ENCODE measurements at regions not wholly inside any gene's neighbourhood (a gene's known extent, or its start where the extent isn't known, plus 50 kb on each side); places are given as distances from the start of the nearest gene placed in this dataset.

DNA sequence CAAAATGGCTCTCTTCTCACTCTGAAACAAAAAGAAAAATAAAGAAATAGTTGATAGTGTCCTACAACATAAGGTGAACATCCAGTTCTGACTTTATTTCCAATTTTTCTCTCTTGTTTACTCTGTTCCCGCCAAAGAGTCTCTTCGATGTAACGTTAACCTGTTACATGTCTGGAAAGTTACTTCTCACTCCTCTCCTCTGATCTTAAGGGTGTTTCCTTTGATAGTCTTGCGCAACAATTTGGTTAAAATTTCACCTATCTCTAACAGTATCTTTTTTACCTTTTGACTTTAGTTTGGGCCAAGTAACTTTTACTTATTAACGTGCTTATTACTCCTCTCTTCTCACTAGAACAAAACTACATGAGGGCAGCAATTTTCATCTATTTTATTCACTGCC, 1450.2 kb downstream of the BRINP3 start:
- no peak for TF ChIP-seq CTCF (IDR thresholded peaks at IDR 0.05; ENCODE audit: extremely low read depth, missing control alignments)
- DNase-seq (ENCODE audit: low spot score), result no peak

GRCh38 chr1:189033169-189033568, 1444.5 kb downstream of the BRINP3 start:
- no peak for TF ChIP-seq CTCF (IDR thresholded peaks at IDR 0.05; ENCODE audit: extremely low read depth, missing control alignments)
- no peak for DNase-seq (ENCODE audit: low spot score)

- DNase-seq (ENCODE audit: low spot score), result no peak
- no peak for TF ChIP-seq CTCF (IDR thresholded peaks at IDR 0.05; ENCODE audit: extremely low read depth, missing control alignments)
These were observed 1441.0 kb downstream of the BRINP3 start for GRCh38 chr1:189036628-189037027.

DNA sequence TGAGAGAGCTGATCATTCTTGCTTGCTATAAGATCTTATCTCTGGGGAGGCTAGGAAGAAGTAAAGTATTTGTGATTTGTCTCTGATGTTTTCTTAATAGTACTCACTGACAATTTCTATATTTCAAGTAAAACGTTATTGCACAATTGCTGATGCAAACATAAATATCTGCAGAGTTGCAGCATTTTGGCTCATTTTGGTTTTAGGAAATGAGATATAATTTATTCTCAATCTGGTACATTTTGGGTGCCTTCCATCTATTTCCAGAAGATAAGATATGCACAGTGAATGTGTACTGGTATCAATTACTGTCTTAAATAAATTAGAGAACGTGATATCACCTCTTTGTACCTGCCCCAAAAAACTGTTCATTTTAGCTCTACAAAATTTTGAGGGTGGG, 1431.5 kb downstream of the BRINP3 start:
- TF ChIP-seq CTCF (IDR thresholded peaks at IDR 0.05; ENCODE audit: extremely low read depth, missing control alignments), result no peak
- no peak for DNase-seq (ENCODE audit: low spot score)

- TF ChIP-seq CTCF (IDR thresholded peaks at IDR 0.05; ENCODE audit: extremely low read depth, missing control alignments), result no peak
- no peak for DNase-seq (ENCODE audit: low spot score)
These were observed 1392.9 kb downstream of the BRINP3 start for GRCh38 chr1:189084811-189085210.

DNA sequence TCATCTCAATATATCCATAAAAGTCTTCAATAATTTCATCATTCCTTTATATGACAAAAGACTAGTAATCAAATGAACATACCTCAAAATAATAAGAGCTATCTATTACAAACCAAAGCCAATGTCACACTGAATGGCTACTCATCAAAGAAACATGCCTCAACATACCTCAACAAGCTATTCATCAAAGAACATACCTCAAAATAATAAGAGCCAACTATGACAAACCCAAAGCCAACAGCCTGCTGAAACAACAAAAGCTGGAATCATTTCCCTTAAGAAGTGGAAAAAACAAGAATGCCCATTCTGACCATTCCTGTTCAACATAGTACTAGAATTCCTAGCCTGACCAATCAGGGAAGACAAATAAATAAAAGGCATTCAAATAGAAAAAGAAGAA, 1373.7 kb downstream of the BRINP3 start:
- no peak for DNase-seq (ENCODE audit: low spot score)
- TF ChIP-seq CTCF (IDR thresholded peaks at IDR 0.05; ENCODE audit: extremely low read depth, missing control alignments), result no peak

DNA sequence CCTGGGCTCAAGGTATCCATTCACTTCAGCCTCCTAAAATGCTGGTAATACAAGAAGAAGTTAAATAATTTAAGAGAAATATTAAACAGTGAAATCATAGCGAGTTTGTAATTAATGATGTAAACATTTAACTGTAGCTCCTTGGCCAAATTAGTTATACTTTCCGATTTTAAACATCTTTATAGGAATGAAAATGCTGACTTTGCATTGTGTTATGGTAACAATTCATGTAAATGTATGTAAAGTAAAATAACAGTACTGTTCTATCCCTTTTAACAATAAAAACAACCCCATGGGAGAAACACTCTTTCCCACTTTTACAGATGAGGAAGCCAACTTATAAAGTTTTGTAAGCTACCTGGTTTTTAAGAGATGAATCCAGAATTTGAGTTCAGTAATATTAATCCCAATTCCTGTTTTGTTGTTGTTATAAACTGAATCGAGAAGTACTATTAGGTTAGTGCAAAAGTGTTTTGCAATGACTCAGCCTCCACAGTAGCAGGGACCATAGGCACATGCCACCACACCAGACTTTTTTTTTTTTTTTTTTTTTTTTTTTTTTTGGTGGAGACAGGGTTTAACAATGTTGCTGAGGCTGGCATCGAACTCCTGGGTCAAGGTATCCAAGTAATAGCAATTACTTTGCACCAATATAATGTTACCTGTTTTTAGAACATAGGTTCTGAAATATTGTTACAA, 1360.4 kb downstream of the BRINP3 start:
- TF ChIP-seq CTCF (IDR thresholded peaks at IDR 0.05; ENCODE audit: extremely low read depth, missing control alignments), result no peak
- DNase-seq (ENCODE audit: low spot score), result no peak
